ENCODE measurements at regions not wholly inside any gene's neighbourhood (a gene's known extent, or its start where the extent isn't known, plus 50 kb on each side); places are given as distances from the start of the nearest gene placed in this dataset.
"Not testable (repeated sequence)": the region's sequence is repeated elsewhere in the genome, so short reads cannot be mapped to it uniquely, and the experiment has no call there.

DNA sequence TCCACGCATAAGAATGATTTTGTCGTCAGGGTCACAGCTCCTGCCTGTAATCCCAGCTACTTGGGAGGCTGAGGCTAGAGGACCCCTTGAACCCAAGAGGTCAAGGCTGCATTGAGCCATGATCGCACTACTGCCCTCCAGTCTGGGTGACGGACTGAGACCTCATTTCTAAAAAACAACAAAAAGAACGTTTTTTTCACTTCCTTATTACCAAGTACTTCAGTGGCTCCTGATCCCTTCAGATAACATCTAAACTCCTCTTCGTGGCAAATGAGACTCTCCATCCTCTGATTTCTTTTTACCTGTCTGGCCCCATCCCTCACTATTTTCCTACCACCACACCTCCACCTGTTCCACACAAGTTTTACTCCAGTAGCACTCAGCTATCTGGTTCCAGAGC, 105.4 kb upstream of the TLK1 start:
- DNase-seq (ENCODE audit: low read depth in 2 of 2): no peak

DNA sequence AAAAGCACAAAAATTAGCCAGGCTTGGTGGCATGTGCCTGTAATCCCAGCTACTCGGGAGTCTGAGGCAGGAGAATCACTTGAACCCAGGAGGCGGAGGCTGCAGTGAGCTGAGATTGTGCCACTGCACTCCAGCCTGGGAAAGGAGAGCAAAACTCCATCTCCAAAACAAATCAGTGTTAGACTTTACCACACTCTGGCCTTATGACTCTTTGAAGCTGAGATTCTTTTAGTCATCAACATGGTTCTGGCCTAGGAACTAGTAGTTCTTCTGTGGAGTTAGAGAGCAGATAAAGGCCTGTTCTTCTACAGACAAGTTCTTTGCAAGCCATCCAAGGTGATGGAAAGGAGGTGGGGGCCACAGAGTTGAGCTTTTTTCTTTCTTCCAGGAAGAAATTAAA, 100.8 kb upstream of the TLK1 start:
- not testable (repeated sequence) for DNase-seq (ENCODE audit: low read depth in 2 of 2)

DNA sequence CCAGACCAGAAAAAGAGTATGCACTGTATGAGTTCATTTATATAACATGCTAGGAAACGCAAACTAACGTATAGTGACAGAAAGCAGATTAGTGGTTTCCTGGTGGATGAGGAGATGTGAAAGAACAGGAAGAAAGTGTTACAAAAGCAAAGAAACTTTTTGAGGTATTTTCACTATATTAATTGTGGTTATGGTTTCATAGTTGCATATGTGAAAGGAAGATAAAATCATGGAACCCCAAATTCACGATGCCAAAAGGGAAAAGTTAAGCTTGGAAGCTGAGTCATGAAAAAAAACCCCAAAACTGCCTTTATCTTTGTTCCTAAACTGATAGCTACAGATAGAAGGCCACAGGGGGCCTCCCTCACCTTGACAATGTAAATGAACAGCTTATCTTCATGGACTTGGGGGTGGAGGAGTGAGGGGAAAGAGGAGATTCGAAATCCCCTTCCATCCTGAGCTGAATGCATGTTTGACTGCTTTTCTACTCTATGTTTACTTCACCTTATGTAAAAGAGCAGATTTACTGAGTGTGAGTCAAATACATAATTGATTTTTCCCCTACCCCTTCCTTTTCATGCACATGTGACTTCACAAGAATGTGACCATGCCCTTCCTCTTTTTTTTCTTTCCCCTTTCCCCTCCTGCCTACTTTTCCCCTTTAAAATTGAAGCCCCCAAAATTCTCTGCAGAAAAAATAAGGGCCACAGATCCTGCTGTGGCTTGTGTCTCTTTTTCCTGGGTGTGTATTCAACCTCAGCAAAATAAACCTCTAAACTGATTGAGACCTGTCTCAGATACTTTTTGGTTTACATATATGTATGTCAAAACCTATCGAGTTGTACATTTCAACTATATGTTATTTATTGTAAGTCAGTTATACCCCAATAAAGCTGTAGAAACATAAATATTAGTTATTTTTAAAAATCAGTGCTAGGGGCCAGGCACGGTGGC, 100.1 kb upstream of the TLK1 start:
- DNase-seq (ENCODE audit: low read depth in 2 of 2): peak; percentile 3 to 10

DNA sequence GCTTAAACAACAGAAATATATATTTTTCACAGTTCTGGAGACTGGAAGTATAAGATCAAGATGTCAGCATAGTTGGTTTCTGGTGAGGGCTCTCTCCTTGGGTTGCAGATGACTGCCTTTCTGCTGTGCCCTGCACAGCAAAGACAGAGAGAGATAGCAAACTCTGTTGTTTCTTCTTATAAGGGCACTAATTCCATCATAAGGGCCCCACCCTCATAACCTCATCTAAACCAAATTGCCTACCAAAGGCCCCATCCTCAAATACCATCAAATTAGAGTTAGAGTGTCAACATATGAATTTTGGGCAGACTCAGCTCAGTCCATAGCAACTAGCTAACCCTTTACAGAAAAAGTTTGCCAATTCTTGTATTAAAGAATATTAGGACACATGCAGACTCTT, 94.0 kb upstream of the TLK1 start:
- DNase-seq (ENCODE audit: low read depth in 2 of 2): no peak

DNA sequence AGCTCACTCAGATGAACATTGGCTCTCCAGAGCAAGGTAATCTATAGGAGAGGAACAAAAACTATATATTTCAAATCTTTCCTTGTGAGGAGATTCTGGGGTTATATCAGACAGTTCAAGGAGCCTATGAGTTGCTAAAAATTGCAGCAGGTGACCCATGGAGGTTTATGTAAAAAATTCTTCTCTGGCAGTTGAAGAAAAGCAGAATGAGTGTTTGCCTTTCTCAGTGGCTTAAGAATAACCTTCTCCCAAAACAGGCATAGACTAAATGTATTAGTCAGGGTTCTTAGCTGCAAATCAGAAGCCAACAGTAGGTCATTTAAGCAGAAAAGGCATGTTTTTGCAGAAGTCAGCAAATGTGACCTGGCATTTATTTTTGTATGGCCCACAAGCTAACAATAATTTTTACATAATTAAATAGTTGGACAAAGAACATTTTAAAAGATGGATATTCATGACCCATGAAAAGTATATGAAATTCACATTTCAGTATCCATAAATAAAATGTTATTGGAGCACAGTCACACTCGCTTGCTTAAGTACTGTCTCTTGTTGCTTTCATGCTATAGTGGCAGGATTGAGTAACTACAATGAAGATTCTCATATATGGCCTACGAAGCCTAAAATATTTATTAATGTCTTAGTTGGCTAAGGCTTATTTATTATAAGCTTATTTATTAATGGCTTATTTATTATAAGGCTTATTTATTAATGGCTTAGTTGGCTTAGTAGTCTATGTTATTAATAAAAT, 93.4 kb upstream of the TLK1 start:
- DNase-seq (ENCODE audit: low read depth in 2 of 2): no peak

DNA sequence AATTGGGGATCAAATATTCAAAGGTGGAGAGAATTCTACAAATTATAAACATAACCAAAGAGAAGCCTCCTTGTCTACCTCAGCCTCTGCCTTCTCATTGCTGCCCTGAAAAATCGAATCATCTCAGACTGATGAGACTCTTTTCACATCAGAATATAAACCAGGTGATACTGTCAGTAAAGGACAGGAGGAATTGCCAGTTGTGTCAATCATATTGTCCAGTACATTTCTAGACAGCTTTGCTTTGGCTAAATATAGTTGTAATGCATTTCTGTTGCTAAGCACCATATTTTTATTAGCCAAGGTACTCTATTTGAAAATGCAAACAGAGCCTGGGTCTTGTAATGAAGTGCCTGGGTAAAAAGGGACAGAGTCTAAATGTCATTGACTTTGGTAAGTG, 92.6 kb upstream of the TLK1 start:
- DNase-seq (ENCODE audit: low read depth in 2 of 2): no peak

DNA sequence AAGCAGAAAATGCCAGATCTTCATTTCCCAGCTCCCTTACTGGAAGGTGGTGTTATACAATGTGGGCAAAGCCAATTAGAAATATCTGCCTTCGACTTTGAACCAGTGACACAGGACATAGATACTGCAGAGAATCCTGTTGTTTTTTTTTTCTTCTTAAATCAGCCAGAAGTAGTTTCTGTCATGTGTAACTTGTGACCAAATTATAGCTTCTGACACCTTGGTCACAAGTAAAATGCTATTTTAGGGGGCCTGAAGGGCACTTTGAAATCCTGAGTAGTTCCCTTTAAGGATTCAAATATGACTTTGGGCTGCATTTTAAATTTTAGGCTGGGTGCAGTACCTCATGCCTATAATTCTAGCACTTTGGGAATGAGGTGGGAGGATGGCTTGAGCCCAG, 89.0 kb upstream of the TLK1 start:
- no peak for DNase-seq (ENCODE audit: low read depth in 2 of 2)

DNA sequence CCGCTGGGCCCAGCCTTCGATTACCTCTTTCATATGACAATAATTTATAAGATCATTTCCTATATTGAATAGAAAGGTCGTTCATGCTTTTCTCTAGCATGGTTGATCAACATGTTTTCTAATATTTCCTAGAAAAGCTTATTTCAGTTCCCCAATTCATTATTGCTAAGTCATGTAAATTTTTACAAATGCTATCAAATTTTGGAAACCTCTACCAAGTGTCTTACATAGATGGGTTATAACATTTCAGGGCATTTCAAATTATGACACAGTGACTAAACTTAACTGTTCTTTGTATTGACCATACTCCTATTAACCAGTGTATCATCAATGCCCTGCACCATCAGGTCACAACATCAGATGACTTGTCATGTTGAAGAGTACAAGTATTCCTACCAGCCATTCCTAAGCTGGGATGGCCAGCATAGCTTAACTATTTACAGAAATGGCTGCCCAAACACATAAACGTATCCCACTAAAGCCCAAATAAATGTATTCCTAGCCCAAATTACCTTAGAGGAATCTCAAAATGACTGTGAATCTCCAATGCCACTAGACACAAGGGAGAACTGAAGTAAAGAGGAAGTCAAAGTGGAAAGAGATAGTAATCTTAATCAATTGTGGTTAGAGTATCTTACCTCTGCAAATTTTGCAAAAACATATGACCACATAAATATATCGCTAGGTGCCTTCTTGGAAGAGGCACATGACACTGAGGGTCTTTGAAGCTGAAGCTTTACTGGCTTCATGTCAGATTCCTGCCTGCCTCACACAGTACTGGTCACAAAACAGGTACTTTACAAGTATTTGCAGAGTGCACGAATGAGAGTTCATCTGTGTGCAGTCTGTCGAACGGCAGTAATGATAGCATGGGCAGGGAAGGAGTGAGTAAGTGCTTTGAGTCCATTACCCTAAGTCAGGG, 87.3 kb upstream of the TLK1 start:
- DNase-seq (ENCODE audit: low read depth in 2 of 2): peak in 1 of 2 donors; percentile 12

DNA sequence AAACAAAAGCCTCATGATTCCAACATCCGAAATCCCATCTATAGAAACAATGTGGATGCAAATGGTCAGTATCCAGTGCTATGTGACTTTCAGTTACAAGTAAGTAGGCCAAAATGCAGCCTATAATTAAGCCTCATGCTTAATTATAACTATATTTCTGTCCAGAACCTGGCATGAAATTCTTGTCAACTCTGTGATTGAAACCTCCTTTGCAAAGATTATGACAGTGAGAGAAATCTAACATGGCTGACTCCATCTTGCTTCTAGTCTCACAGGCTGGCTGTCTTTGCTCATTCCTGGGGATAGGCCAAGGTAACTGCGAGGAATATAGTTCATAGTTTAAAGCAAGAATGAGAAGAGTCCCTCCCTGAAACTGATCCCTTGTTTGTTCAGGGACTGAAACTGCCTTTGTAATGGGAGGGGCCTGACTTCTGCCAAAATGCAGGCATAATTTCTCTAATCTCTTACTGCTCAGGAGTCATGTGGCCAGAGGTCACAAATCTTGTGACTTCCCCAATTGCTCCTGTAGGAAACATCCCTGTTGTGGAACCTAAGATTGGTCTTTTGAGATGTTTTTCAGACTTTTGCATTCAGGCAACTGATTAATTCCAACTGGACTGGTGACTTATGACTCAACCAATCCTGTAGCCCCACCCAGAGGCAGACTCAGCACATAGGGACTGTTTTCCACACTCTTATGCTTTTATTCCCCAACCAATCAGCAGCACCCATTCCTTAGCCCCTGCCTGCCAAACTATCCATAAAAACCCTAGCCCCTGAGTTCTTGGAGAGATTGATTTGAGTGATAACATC, 84.5 kb upstream of the TLK1 start:
- no peak for DNase-seq (ENCODE audit: low read depth in 2 of 2)

DNA sequence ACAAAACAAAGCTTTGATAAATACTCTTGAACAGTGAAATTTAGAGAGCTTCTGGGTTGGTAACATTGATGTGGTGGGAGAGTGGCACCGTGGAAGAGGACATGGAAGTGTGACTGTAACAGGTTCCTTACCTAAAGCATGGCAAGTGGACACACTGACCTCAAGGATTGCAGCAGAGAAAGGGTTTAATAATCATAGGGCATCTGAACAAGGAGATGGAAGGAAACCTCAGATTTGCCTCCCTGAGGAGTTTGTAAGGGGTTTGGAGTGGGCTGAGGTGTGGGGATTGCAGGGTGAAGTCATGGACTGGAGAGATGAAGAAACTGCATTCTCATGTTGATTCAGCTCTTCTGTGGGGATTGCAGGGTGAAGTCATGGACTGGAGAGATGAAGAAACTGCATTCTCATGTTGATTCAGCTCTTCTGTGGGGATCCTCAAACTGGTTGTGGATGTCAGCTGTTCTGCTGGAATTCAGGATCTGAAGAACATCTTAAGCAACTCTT, 83.8 kb upstream of the TLK1 start:
- DNase-seq (ENCODE audit: low read depth in 2 of 2): no peak

DNA sequence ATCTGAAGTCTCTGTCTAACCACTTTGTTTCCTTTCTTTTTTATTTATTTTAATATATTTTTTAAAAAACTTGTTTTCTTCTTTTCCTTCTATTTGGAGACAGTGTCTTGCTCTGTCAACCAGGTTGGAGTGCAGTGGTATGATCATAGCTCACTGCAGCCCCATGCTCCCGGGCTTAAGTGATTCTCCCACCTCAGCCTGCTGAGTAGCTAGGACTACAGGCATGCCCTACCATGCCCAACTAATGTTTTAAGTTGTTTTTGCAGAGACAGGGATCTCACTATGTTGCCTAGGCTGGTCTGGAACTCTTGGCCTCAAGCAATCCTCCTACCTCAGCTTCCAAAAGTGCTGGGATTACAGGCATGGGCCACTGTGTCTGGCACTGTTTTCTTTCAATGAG, 81.1 kb upstream of the TLK1 start:
- DNase-seq (ENCODE audit: low read depth in 2 of 2): no peak

DNA sequence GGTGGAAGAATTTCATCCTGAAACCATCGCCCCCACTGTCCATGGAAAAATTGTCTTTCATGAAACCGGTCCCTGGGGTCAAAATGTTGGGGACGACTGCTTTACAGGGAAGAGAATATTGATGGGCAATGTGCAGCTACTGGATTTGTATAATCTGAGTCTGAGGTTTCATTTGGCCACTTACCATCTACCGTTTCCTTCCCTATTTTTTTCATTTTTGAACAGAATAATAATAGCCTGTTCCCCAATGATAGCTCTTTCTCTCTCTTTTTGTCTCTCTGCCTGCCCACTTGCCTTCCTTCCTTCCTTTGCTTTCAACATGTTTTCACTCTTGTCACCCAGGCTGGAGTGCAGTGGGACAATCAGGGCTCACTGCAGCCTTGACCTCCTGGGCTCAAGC, 78.3 kb upstream of the TLK1 start:
- DNase-seq (ENCODE audit: low read depth in 2 of 2): no peak

DNA sequence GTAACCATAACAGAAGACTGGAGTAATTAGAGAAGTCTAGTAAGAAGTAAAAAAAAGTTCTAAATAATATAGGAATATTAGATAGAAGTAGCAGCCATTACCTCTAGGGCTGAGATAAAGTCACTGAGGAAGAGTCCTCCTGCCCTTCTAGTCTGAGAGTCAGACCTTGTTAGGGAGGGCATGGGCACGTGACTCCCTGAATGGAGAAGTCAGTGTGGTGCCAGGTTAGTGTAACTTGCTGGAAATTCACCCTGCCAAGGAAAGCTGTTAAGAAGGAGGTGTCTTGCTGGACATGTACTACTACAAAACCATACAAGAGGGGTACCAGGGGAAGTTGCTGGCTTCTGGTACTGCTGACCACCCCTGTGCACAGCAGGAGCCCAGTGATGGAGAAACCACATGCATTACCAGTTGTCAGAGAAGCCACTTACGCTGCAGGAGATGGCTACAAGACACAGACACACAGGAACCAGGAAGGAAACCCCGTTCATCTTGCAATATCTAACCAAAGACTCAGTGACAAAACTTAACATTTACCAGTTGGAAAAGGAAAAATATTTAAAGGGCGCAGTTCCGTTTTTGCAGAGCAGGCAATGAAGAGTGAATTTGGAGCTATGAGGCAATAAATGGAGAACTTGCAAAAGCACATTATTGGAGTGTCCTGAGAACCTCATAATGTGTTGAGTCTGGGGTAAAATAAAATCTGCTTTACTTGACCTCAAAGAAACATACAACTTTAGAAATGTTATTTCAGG, 77.2 kb upstream of the TLK1 start:
- no peak for DNase-seq (ENCODE audit: low read depth in 2 of 2)

DNA sequence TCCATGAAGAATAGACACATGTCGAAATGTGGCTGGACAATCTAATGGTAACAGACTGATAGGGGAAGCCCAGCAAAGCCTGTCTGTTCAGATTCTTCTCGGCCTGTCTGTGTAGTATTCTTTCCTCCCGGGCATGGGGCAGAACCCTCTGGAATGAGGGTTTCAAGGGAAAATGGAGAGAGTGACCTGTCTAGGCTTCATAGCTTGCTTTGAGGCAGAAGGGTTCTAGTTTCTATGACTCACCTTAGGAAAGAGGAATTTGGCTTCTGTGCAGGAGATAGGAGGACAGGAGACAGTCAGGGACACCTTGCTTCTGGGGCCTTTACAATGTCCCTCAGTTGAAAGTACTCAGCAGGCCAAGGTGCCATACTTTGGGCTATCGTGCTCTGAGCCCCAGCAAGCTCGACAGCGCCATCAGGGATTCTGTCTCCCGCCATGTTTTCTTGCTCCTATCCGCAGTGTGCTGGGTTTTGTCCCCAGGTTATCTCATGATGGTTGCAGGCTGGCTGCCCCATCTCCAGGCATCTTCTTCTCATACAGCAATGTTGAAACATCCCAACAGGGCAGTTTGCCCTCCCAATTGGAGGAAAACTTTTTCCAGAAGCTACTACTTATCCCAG, 74.7 kb upstream of the TLK1 start:
- DNase-seq (ENCODE audit: low read depth in 2 of 2): no peak

DNA sequence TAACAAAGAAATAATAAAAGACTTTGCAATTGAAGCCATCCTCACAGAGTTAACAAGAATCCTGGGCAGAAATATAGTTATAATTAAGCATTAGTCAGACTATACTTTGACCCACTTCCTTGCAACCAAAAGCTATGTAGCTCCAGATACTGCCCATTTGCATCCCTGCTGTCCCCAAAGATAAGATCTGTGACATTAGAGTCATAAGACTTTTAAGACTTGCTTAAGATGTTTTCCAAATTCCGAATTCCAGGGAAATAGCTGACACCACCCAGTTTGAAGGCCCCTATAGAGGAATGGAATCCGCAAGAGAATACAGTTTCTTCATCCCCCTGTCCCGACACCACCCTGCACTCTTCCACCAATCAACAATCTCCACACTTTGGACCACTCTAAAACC, 69.5 kb upstream of the TLK1 start:
- DNase-seq (ENCODE audit: low read depth in 2 of 2): no peak

DNA sequence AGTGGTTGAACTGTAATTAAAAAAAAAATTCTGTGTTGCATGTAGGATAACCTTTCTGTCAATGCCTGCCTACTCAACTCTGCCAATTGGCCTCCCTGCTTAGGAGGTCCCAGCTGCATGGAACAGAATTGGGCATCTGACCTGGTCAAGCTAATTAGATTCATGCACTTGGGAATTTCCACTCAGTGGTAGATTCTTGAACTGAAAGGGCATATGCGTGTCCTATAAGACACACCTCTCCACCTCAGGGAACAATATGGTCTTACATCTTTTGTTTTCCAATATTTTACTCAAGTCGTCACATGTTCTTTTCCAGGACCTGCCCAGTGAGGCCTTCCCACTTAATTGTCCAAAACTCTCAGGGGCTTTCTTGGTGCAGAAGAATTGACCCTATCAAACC, 68.1 kb upstream of the TLK1 start:
- DNase-seq (ENCODE audit: low read depth in 2 of 2): no peak

DNA sequence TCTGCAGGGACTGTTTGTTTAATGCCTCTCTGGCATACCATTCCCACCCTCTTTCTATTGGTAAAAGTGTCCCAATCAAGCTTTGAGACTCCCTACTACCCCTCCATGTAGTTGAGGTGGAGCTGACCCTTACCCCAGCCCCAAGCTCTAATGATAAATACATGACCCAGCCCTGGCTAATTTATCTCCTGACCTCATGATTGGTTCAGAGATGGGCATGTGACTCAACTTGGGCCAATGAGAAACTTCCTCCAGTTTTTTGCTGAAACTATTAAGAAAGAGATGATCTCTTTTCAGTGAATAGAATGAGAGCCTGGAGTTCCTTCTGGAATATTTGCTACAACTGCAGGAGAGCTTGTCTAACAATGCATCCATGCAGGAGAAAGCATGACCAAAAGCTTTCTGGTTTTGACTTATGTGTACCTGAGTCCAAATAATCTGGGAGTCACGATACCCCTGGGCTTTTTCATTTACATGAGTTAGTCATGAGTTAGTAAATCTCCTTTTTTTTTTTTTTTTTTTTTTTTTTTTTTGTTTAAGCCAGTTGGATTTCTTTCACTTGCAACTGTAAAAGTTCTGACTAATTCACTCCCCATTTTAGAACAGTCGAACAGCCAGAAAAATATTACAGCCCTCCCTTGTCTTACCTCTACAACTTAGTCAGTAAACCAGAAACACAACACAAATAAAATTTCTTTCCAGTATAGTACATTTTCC, 66.5 kb upstream of the TLK1 start:
- no peak for DNase-seq (ENCODE audit: low read depth in 2 of 2)

DNA sequence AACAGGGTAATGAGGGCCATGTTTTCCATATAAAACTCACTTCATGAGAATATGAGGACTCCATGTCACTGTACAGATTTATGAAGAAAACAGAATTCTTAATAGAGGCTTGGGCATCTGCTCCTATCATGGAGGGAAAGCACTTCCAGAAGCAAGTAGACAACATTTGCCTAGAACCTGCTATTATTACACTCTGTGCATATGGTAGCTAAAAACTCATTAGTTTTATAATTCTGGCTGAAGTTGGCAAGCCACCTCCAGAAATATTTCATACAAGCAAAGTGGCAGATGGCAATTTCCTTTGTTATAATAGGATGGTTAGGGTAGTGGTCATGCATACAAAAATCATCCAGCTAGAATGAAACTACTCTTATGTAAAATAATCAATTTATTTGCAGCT, 65.8 kb upstream of the TLK1 start:
- DNase-seq (ENCODE audit: low read depth in 2 of 2): no peak

DNA sequence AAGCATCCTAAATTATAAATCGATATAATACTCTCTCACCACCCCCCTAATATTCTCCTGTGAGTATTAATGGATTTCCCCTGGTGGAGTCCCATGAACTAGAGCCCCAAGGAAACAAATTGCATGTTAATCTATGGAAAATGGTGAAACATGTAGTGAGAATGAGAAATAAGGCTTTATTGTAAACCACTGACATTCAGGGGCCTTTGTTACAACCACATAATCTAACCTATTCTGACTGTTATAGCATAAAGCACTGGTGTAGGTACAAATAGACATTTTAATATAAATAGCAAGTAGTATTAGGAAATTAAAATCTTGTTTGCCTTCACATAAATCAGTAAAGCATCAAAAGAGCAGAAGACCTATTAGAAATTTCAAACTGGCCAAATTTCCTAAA, 65.3 kb upstream of the TLK1 start:
- no peak for DNase-seq (ENCODE audit: low read depth in 2 of 2)
